ENCODE measurements at regions not wholly inside any gene's neighbourhood (a gene's known extent, or its start where the extent isn't known, plus 50 kb on each side); places are given as distances from the start of the nearest gene placed in this dataset.
A peak's percentile ranks its signal among the peaks of the same experiment; 100 is the strongest.
"Not testable (repeated sequence)": the region's sequence is repeated elsewhere in the genome, so short reads cannot be mapped to it uniquely, and the experiment has no call there.

GRCh38 chr2:17362956-17363355, 155.3 kb downstream of the RAD51AP2 start:
- DNase-seq (ENCODE audit: low spot score), result no peak

- DNase-seq (ENCODE audit: low spot score), result no peak
These were observed 162.5 kb downstream of the RAD51AP2 start for GRCh38 chr2:17355608-17356329.

GRCh38 chr2:17353263-17353662, 165.0 kb downstream of the RAD51AP2 start:
- no peak for DNase-seq (ENCODE audit: low spot score)

GRCh38 chr2:17342692-17343091, 175.5 kb downstream of the RAD51AP2 start:
- not testable (repeated sequence) for DNase-seq (ENCODE audit: low spot score)

- DNase-seq (ENCODE audit: low spot score), result no peak
These were observed 180.7 kb downstream of the RAD51AP2 start for GRCh38 chr2:17337507-17337906.

GRCh38 chr2:17336458-17336857, 181.8 kb downstream of the RAD51AP2 start:
- DNase-seq (ENCODE audit: low spot score), result no peak

GRCh38 chr2:17334300-17334699, 183.9 kb downstream of the RAD51AP2 start:
- DNase-seq (ENCODE audit: low spot score), result no peak

- DNase-seq (ENCODE audit: low spot score), result no peak
These were observed 186.6 kb downstream of the RAD51AP2 start for GRCh38 chr2:17331636-17332035.

GRCh38 chr2:17328161-17328560, 190.1 kb downstream of the RAD51AP2 start:
- no peak for DNase-seq (ENCODE audit: low spot score)

DNA sequence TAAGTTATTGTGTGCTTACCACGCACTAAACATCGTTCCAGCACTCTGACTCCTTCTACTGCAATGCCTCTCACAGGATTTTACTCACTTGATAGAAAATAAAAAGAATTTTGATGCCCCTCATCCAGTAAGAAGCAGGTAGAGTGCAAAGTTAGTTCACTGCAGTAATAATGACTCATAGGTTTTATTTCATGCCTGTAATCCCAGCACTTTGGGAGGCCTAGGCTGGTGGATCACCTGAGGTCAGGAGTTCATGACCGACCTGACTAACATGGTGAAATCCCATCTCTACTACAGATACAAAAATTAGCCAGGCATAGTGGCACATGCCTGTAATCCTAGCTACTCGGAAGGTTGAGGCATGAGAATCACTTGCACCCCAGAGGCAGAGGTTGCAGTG, 190.6 kb downstream of the RAD51AP2 start:
- no peak for DNase-seq (ENCODE audit: low spot score)

GRCh38 chr2:17326717-17327116, 191.5 kb downstream of the RAD51AP2 start:
- DNase-seq (ENCODE audit: low spot score), result no peak

- DNase-seq (ENCODE audit: low spot score), result no peak
These were observed 194.5 kb downstream of the RAD51AP2 start for GRCh38 chr2:17323697-17324096.

DNA sequence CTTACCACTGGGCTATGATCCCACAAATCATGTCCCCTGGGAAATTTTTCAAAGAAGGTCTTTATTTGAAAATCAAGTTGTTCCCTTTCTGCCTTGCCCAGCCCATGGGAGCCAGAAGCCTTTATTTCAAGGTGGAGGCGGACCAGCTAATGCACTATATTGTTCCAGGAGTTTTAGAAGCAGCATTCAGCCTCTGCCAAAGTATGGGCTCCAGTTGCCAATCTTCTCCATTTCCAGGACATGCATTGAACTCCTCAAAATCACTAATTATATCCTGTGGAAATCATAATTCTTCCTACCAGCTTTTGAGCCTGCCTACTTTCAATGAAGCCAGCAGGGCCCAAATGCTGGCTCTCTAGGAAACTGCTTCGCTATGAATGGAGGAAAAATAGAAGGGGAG, 195.8 kb downstream of the RAD51AP2 start:
- no peak for DNase-seq (ENCODE audit: low spot score)

GRCh38 chr2:17319090-17319489, 199.2 kb downstream of the RAD51AP2 start:
- DNase-seq (ENCODE audit: low spot score), result no peak

DNA sequence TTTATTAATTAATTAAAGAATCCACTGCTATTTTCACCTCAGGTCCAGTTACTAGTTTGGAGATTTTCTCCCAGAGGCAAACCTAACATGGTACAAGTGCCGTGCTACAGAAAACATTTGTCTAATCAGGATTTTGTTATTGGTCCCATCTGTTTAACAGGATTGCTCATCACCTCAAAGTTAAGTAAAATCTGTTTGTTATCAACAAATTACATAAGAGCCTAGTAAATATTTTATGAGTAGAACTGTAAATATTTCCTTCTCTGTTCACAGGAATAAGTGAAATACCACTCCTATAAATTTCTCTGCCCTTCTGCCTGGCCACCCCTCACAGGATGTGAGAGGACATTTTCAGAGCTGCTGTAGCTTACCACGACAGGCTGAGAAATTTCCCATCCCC, 200.2 kb downstream of the RAD51AP2 start:
- DNase-seq (ENCODE audit: low spot score), result no peak

DNA sequence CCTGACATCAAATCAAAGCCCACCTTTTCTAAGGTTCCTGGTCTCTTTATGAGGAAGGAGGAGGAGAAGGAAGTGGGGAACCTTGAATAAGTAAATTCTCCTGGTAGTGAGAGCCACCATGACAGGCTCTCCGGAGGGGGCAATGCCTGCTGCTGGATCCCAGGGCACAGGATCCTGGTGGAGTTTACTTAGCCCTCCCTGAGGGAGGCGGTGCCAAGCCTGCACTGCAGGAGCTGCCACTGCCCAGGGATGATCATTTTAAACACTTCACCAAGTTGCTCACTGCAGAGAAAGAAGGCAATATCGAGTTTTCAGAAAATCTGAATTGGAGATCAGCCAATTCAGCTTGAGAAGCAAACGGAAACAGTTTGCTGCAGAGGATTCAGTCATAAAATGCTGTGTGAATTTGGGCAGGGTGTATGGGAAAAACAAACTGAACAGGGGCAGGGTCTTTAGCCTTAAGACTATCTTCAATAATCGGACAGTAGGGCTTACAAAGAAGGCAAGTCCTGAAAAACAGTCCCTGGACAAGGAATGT, 200.7 kb downstream of the RAD51AP2 start:
- no peak for DNase-seq (ENCODE audit: low spot score)

- no peak for DNase-seq (ENCODE audit: low spot score)
These were observed 205.0 kb downstream of the RAD51AP2 start for GRCh38 chr2:17313261-17313660.

- DNase-seq (ENCODE audit: low spot score), result no peak
These were observed 206.3 kb downstream of the RAD51AP2 start for GRCh38 chr2:17311771-17312511.

DNA sequence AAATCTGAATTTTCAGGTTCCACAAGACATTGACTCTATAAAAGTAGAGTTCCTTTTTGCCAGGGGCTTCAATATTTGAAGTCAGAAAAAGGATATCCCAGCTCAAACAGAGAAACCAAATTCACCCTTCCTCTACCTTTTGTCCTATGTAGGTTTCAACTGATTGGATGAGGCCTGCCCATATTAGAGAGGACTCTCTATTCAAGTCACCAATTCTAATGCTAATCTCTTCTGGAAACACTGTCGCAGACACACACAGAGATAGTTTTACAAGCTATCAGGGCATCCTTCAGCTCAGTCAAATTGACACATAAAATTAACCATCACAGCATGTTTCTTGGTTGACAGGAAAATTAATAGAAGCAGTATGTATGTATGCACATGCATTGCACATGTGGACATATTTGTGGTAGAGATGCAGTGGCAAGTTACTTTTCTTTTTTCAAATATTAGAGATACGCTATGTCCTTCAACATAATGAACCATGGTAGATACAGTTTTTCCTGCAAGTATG, 207.1 kb downstream of the RAD51AP2 start:
- DNase-seq (ENCODE audit: low spot score), result no peak

- peak; percentile 60 for DNase-seq (ENCODE audit: low spot score)
These were observed 208.4 kb downstream of the RAD51AP2 start for GRCh38 chr2:17309741-17310339.

GRCh38 chr2:17309181-17309580, 209.1 kb downstream of the RAD51AP2 start:
- no peak for DNase-seq (ENCODE audit: low spot score)

DNA sequence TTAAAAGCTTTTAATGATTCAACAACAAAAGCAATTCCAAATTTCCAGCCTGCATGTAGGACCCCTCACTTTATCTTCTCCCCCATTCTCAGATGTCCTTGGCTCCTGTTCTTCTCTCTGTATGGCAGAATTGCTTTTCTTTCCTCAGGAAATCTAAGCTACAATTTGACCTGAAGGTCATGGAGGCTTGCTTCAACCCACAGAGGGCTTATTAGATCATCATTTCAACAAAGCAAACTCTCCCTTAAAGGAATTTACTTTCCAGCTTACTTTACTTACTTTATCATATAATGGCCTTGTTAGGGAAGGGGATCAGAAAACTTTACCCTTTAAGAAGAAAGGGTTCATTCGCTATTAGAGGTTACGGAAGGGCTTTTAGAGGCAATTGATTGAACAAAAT, 211.5 kb downstream of the RAD51AP2 start:
- DNase-seq (ENCODE audit: low spot score), result no peak

- no peak for DNase-seq (ENCODE audit: low spot score)
These were observed 212.0 kb downstream of the RAD51AP2 start for GRCh38 chr2:17306219-17306618.

All from COLO829 (cell line).